HG03280 (cell line): ENCODE measurements at regions not wholly inside any gene's neighbourhood (a gene's known extent, or its start where the extent isn't known, plus 50 kb on each side); places are given as distances from the start of the nearest gene placed in this dataset.

Source experiments
- ATAC-seq: cut with Tn5 transposase; IDR thresholded peaks from one replicate; pipeline ENCODE4 v1.9.1; 2021; ENCODE audit warnings: mild to moderate bottlenecking, moderate library complexity; ENCODE audit not compliant: unreplicated experiment

DNA sequence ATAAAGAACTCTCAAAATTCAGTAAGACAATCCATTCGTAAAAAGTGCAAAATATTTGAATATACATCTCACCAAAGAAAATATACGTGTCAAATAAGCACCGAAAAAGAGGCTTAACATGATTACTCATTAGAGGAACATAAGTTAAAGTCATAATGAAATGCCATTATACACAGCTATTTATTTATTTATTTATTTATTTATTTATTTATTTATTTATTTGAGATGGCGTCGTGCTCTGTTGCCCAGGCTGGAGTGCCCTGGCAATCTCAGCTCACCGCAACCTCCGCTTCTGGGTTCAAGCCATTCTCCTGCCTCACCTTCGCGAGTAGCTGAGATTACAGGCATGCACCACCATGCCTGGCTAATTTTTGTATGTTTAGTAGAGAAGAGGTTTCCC is 203.6 kb upstream of the UBASH3B start:
- no peak for ATAC-seq

DNA sequence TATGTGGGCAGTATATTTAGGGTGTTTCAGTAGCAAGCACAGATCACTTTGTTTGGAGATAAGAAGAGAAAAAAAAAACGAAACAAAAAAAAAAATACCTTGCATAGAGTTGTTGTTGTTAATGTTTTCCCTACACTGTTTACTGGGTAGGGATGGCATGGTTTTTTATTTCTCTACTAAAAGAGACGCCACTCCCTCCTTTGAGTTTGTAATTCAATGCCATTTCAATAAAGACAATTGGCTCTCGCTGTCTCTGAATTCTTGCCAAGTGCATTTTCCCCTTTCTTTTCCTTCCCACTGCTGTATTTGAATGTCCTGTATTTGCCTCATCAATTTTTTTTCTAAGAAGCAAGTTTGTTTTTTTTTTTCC is 213.9 kb upstream of the UBASH3B start:
- no peak for ATAC-seq

- ATAC-seq: no peak
Measured at GRCh38 chr11:122440811-122441665, 214.5 kb upstream of the UBASH3B start.

GRCh38 chr11:122439866-122440810 is 215.4 kb upstream of the UBASH3B start:
- no peak for ATAC-seq

GRCh38 chr11:122436188-122436555 is 219.3 kb upstream of the UBASH3B start:
- ATAC-seq: no peak

DNA sequence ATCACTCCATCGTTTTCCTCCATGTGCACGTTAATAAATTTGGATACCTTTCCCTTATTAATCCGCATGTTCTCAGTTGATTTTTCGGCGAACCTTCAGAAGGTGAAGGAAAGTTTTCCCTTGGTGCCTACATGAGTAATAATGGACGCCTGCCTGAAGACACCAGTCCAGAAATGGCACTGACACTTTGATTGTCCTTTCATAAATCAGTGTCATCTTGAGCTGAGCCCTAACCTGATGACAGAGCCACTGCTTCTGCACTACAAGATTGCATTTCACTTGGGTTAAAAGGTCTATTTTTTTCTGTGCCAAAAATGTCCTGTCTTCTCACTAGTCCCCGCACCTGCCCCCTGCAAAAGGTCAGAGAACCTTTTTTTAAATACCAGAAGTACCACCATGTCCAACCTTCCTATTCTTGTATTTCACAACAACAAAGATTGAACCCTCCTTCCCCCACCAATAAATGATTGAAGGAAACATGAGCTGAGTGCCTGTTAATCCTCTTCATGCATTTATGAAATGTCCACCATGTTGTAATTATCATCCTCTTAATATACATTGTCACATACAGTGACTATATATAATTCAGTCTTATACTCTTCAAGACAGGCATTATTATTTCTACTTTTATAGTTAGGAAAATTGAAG is 219.9 kb upstream of the UBASH3B start:
- no peak for ATAC-seq

- ATAC-seq: no peak
Measured at GRCh38 chr11:122434786-122435185, 220.7 kb upstream of the UBASH3B start.

DNA sequence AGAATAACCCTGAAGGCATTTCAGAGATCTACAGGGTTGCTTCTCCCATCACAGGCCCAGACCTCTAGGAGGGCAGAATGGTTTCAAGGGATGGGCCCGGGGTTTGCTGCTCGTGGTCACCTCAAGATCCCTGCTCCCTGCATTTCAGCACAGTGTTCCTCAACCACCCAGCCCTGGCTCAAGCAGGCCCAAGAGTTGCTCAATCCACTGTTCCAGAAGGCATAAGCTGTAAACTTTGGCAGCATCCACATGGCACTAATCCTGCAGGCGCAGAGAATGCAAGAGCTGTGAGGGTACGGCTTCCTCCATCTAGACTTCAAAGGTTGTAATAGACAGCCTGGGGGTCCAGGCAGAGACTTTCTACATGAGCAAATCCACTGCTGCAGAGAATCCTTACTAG is 225.0 kb upstream of the UBASH3B start:
- ATAC-seq: no peak

DNA sequence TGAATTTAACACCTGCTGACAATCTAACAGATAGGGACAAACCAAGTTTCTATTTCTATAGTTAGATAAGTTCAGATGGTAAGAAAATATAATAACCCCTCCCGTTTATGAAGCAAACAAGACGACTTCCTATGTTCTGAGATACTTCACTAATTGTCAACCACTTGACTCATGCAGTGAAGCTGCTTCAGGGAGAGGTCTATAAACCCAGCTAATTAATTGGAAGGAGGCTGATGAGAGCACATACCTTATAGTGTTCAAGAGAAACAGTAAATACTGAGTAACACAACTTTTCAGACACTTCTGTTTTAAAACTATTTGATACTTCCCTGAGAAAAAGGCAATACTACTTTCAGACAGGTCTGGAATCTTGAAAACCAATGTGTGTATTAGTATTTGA is 229.4 kb upstream of the UBASH3B start:
- no peak for ATAC-seq

- no peak for ATAC-seq
Measured at GRCh38 chr11:122424636-122425035, 230.9 kb upstream of the UBASH3B start.

GRCh38 chr11:122423886-122424285 is 231.6 kb upstream of the UBASH3B start:
- no peak for ATAC-seq

GRCh38 chr11:122423273-122423672 is 232.2 kb upstream of the UBASH3B start:
- no peak for ATAC-seq

GRCh38 chr11:122422682-122423081 is 232.8 kb upstream of the UBASH3B start:
- no peak for ATAC-seq

DNA sequence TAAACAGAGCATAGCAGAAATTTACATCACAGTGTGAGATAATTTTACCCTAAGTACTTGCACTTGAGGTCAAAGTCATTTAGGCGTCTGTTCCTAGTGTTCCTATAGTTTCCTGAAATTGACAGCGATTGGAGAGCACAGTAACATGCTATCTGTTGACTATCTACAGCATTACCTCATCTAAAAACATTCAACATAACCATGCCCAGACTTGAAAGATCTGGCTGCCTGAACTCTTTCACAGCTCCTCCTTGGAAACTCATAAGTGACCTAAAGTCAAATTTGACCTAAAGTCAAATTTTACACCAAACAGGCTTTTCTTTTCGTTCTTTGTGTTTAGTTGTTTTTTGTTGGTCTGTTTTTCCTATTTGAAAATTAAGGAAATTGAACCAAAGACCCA is 233.8 kb upstream of the UBASH3B start:
- ATAC-seq: no peak

GRCh38 chr11:122418032-122418431 is 237.5 kb upstream of the UBASH3B start:
- ATAC-seq: no peak

DNA sequence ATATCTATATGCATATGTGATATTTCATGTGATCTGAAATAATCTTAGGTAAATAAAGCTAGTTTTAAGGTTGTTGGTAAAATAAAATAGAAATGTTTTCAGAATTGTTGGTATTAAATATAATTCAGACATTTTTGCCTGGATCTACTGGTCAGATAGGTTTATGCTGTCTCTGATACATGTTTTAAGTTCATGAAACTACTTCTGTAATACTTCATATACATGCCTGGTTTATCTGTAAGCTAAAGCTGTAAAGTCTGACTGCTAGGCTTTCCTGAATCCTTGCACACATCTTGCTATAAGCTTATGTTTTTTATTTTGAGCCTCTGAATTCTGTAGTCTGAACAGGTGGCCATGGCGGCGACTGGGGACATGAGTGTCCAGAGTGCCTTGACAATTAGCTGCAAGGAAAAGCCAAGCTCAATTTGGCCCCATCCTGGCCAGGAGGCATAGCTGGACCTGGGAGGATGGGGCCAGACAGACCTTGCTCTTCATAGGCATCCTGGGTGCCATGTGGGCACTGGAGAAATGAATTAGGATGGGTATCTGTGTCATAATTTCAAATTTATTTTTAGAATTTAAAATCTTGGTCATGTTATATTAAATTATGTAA is 241.0 kb upstream of the UBASH3B start:
- ATAC-seq: no peak

DNA sequence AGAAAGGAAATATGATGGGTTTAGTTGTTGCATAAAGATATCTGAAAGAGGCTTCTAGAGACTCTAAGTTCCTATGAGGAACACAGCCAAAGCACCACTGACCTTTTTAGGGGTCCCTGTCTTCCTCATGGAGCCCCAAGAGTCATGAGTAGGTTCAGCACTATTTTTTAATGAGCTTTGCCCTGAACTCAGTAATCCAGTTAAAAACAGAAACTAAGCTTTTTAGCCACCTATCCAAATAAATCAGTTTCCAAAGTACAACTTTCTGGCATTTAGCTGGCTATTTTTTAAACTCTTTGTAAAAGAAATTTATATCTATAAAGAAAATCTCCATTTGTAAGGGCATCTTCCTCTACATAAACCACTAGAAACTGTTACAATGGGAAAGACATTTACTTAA is 241.8 kb upstream of the UBASH3B start:
- ATAC-seq: no peak

- ATAC-seq: no peak
Measured at GRCh38 chr11:122412581-122412980, 242.9 kb upstream of the UBASH3B start.

GRCh38 chr11:122406466-122406865 is 249.1 kb upstream of the UBASH3B start:
- ATAC-seq: no peak

GRCh38 chr11:122405547-122406341 is 249.8 kb upstream of the UBASH3B start:
- ATAC-seq: no peak
